Ishikawa (cell line): ENCODE measurements at regions not wholly inside any gene's neighbourhood (a gene's known extent, or its start where the extent isn't known, plus 50 kb on each side); places are given as distances from the start of the nearest gene placed in this dataset.

Experiments used
- REST ChIP-seq: IDR thresholded peaks from 2 replicates; pipeline ENCODE4 v1.6.1; 2012; ENCODE audit warnings: low read depth, mild to moderate bottlenecking
- TAF1 ChIP-seq: IDR thresholded peaks from 2 replicates; pipeline ENCODE4 v1.6.1; 2012; ENCODE audit warnings: low read depth, mild to moderate bottlenecking
- TF ChIP-seq, protein P1 (sequence below): IDR thresholded peaks from 2 replicates; pipeline ENCODE4 v1.6.1; 2012

GRCh38 chr20:25761596-25761995, 64.9 kb upstream of the ZNF337 start:
- TF ChIP-seq TAF1 (no peak), REST (no peak)
- TF ChIP-seq, protein P1, sequence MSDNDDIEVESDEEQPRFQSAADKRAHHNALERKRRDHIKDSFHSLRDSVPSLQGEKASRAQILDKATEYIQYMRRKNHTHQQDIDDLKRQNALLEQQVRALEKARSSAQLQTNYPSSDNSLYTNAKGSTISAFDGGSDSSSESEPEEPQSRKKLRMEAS: no peak
